ENCODE measurements at regions not wholly inside any gene's neighbourhood (a gene's known extent, or its start where the extent isn't known, plus 50 kb on each side); places are given as distances from the start of the nearest gene placed in this dataset.

- TF ChIP-seq ZFX (IDR thresholded peaks at IDR 0.05): no peak
- TF ChIP-seq, protein P1, sequence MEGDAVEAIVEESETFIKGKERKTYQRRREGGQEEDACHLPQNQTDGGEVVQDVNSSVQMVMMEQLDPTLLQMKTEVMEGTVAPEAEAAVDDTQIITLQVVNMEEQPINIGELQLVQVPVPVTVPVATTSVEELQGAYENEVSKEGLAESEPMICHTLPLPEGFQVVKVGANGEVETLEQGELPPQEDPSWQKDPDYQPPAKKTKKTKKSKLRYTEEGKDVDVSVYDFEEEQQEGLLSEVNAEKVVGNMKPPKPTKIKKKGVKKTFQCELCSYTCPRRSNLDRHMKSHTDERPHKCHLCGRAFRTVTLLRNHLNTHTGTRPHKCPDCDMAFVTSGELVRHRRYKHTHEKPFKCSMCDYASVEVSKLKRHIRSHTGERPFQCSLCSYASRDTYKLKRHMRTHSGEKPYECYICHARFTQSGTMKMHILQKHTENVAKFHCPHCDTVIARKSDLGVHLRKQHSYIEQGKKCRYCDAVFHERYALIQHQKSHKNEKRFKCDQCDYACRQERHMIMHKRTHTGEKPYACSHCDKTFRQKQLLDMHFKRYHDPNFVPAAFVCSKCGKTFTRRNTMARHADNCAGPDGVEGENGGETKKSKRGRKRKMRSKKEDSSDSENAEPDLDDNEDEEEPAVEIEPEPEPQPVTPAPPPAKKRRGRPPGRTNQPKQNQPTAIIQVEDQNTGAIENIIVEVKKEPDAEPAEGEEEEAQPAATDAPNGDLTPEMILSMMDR (conservative IDR thresholded peaks at IDR 0.05): no peak
- no peak overlapping the region for H3K27ac ChIP-seq
Observed at GRCh38 chr16:73413830-73414190, 365.9 kb upstream of the ZFHX3 start.

- no peak for TF ChIP-seq ZFX (IDR thresholded peaks at IDR 0.05)
- TF ChIP-seq, protein P1 (conservative IDR thresholded peaks at IDR 0.05): no peak
- H3K27ac ChIP-seq: no peak overlapping the region
Observed at GRCh38 chr16:73413091-73413829, 365.3 kb upstream of the ZFHX3 start.

- H3K27ac ChIP-seq: no peak overlapping the region
- TF ChIP-seq ZFX (IDR thresholded peaks at IDR 0.05): no peak
- TF ChIP-seq, protein P1 (conservative IDR thresholded peaks at IDR 0.05): no peak
Observed at GRCh38 chr16:73412416-73412815, 364.5 kb upstream of the ZFHX3 start.

GRCh38 chr16:73408716-73409115 is 360.8 kb upstream of the ZFHX3 start:
- H3K27ac ChIP-seq: no peak overlapping the region
- no peak for TF ChIP-seq ZFX (IDR thresholded peaks at IDR 0.05)
- TF ChIP-seq, protein P1 (conservative IDR thresholded peaks at IDR 0.05): no peak

GRCh38 chr16:73408311-73408710 is 360.4 kb upstream of the ZFHX3 start:
- no peak overlapping the region for H3K27ac ChIP-seq
- TF ChIP-seq ZFX (IDR thresholded peaks at IDR 0.05): no peak
- TF ChIP-seq, protein P1 (conservative IDR thresholded peaks at IDR 0.05): no peak

DNA sequence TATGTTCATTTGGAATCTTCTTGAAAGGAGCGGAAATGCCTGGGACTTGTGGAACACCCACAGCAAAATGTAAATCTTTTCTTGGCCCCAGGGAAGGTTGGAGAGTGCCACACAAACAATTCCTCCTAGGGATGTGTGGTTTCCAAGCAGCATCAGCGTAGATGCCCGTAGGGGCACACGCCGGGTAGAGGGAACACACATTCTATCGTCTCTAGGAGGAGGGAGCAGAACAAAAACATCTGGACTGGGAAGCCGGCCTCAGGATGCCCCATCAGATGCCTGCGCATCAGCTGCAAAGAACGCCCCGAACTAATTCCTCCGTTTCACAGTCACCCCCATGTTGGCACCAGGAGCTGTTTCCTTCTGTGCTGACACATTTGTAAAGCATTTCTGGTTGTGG is 357.9 kb upstream of the ZFHX3 start:
- no peak for TF ChIP-seq ZFX (IDR thresholded peaks at IDR 0.05)
- TF ChIP-seq, protein P1 (conservative IDR thresholded peaks at IDR 0.05): no peak
- no peak overlapping the region for H3K27ac ChIP-seq

DNA sequence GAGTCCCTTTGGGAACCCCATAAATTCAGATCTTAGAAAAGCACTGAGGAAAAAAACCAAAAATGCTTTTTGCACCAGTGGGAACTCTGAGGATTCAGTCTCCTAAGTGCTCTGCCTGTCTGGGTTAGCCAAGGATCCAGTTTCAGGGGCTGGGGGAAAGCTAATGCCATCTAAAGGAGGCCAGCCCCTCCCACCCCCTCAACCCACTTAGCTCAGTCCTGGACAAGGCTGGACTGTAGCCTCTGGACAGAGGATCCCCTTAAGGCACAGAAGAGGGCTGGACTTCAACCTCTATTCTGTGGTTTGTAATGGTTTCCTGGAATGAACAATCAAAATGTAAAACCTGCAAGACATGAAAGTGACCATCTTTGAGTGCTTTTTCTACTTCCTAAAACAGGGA is 356.1 kb upstream of the ZFHX3 start:
- no peak for TF ChIP-seq ZFX (IDR thresholded peaks at IDR 0.05)
- TF ChIP-seq, protein P1 (conservative IDR thresholded peaks at IDR 0.05): no peak
- H3K27ac ChIP-seq: no peak overlapping the region

All from C4-2B (cell line).